ENCODE measurements at regions not wholly inside any gene's neighbourhood (a gene's known extent, or its start where the extent isn't known, plus 50 kb on each side); places are given as distances from the start of the nearest gene placed in this dataset.
"Not testable (repeated sequence)": the region's sequence is repeated elsewhere in the genome, so short reads cannot be mapped to it uniquely, and the experiment has no call there.

- no peak for DNase-seq
Measured at GRCh38 chr4:17232566-17233253, 279.2 kb downstream of the QDPR start.

DNA sequence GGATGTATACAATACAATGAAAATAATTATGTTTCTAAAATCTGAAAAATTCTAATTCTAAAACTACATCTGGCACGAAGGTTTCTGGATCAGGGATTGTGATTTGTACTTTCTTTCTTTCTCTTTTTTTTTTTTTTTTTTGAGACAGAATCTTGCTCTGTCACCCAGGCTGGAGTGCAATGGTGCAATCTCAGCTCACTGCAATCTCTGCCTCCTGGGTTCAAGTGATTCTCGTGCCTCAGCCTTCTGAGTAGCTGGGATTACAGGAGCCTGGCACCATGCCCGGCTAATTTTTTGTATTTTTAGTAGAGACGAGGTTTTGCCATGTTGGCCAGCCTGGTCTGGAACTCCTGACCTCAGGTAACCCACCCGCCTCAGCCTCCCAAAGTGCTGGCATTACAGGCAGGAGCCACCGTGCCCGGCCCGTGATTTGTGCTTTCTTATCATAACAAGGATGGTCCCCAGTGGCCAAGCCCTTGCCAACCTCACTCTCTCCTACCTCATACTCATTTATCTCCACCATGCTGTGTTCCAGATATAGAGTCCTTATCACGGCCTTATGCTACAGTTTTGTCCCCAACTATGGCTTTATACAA is 279.9 kb downstream of the QDPR start:
- not testable (repeated sequence) for DNase-seq

- no peak for DNase-seq
Measured at GRCh38 chr4:17230727-17231126, 281.2 kb downstream of the QDPR start.

DNA sequence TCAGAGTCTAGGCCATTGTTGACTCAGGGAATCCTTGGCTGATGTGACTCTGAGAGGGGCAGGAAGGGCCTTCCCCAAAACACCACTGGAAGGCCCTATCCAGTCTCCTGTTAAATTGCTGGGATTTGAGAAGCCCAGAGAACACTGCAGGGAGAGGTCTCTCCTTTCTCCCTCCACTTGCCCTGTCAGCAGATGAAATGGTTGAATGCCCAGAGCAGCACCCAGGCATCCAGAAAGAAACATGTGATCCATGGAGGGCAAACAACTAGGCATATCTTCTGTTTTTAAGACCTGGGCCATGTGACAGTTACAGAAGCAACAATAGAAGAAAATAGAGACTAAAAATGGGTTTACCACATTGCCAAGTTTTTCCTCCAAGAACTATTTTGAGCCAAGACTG is 291.1 kb downstream of the QDPR start:
- DNase-seq, result no peak

DNA sequence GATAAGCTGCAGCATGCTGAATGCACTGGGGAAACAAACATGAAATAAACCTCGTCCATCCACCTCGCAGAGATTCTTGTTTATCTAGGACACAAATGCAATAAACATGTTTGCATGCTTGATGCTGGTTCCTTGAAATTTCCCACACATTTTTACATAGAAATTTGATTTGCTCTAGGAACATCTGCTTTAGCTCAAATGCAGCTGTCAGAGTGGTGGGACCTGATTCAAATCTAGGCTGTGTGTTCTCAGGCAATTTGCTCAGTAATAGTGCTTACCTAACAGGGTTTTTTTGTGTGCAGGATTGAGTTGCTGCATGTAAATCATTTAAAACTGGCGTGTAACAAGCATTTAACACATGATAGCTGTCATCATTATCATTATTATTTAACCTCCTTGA is 293.1 kb downstream of the QDPR start:
- DNase-seq, result no peak

- DNase-seq, result peak in 1 of 2 experiments; percentile 55
Measured at GRCh38 chr4:17206829-17207801, 304.8 kb downstream of the QDPR start.

DNA sequence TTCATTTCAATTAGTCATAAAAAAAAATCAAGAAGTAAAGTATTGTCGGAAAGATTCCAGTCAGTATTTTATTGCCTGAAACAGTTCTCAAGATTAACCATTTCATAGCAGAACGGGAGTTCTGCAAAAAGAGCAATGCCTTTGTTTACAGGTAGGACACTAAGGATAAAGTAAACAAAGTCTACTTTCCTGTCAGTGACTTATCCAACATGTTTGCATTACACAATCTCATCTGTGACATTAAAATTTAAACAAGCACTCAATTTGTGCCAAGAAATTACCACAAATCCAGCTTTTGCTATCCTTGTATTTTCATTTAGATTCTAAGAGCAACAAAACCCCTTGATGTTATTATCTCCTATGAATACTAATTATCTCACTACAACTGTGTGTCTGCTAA is 306.5 kb upstream of the LDB2 start:
- no peak for DNase-seq

DNA sequence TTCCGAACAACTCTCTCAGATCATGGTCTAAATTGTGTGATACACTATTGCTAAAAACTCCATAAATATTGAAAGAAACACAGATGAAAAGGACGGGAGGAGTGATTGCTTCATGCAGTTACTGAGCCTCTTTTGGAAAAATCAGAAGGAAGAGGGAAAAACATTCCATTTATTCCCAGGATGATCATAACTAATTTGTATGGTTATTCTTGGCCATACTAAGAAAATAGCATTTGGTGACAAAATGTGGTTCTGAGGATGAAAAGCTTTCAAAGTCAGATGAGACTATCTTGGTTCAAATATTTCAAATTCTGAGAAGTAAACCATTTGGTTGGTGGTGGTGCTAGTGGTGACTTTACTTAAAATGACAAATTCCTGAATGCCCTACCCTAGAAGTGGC is 305.4 kb upstream of the LDB2 start:
- DNase-seq, result no peak

DNA sequence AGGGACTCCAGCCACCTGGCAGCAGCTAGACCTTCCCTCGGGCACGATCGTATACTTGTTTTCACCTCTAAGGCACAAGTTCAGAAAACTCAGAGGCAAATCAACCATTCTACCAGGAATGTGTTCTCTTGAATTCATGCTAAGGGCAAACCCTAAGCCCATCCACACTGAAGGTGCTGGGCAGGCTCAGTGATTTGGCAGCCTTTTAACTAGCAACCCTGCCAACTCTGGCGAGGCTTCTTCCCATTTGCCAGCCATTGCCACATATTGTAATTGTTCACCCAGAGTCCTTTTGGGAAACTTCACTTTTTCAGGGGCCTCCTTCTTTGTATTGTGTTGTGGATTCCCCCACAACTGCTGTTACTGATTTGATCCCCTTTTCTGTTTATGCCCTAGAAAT is 298.6 kb upstream of the LDB2 start:
- no peak for DNase-seq

DNA sequence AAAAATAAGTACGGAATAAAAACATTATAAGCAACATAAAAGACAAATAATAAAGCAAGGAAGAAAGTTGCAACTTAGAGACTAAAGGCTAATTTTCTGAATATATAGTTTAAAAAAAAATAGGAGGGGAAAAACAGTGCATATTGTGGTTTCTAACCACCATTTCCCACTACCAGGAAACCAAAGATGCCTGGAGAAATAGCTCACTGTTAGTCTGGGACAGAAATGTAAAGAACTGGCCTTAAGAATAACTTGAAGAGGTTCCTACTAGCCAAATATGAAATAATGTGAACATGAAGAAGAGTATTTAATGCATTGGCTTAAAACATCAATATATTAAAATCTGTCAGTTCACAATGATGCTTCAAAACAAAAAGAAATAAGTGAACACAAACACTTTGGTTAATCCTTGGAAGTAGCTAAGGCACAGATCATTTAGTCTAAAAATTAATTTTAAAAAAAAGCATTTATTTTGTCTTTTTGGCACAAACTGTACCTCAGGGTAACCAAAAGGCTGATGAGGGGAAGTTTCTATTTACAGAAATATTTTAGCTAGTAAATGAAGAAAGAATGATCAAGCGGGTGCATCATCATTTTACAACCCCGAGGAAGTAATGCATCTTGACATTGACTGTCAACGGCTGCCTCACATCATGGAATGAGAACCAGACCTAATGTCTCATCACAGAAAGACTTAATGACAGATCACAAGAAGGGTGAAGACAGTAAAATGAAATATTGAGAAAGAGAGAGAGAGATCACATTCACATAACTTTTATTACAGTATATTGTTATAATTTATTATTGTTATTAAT is 297.2 kb upstream of the LDB2 start:
- no peak for DNase-seq

- DNase-seq, result no peak
Measured at GRCh38 chr4:17194586-17194985, 296.1 kb upstream of the LDB2 start.

DNA sequence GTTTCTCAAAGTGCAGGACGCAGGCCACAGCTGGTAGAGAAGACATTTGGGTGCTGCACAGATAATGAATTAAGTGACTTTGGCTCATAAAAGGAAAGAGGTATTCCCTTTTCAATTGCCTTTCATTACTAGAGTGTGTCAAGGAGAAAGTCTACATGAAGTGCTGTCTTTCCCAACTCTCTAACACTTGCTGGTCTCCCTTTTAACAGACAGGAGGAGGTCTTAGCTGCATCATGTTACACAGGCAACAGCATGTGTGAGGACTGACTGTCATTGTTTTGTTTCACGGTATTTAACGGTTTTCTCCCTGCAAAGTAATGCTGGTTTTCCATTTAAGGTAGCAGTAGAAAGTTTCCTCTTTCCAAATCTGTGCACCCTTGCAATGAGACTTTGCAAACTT is 291.3 kb upstream of the LDB2 start:
- no peak for DNase-seq

DNA sequence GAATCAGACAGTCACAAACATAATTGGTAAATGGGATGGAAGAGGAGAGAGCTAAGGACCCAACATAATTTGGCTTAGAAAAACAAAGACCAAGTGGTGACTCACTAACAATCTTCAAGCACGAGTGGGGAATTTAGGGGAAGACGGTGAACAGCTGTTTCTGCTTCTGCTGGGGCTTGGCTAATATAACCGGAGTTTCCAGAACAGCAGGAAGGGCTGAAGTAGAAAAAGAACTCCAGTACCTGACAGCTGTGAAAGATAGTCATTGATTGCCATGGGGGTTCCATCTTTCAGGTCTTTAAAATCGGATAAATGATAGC is 290.9 kb upstream of the LDB2 start:
- DNase-seq, result no peak

- no peak for DNase-seq
Measured at GRCh38 chr4:17188547-17189400, 290.3 kb upstream of the LDB2 start.

GRCh38 chr4:17188125-17188524 is 289.7 kb upstream of the LDB2 start:
- DNase-seq, result no peak

- no peak for DNase-seq
Measured at GRCh38 chr4:17187003-17187402, 288.6 kb upstream of the LDB2 start.

GRCh38 chr4:17182888-17183287 is 284.4 kb upstream of the LDB2 start:
- no peak for DNase-seq

DNA sequence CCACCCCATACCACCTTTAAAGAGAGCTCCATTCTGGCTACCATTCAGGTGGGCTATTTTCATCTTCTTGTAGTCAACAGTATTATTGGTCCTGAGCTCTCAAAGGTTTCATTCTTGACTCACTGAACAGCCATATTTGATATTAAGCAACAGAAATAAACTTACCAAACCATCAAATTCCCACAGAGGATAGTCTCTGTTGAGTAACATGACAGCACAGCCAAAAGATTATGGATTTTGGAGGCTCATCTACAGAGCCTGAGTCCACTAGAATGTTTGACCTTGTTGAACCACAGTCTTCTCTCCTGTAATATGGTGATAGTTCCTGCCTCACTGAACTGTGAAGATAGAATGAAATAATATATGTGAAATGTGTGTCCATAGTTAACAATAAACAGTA is 276.3 kb upstream of the LDB2 start:
- DNase-seq, result no peak

GRCh38 chr4:17173300-17173699 is 274.9 kb upstream of the LDB2 start:
- DNase-seq, result no peak

DNA sequence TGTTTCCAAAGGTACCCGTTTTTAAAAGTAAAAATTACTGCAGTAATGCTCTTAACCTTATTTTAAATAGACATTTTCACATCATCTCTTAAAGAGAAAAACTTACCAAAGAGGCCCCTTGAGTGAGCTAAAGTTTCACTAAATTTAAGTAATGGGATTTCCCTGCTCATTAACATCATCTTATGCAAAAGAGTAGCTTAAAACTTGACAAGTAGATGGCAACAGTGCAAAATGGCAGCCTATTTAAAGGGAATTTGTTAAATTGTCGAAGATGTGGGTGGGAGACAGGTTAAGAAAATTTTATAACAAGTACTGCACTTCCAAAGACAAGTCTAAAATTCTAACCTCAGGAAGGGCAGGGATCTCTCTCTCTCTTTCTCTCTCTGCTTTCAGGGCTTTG is 271.7 kb upstream of the LDB2 start:
- DNase-seq, result no peak

DNA sequence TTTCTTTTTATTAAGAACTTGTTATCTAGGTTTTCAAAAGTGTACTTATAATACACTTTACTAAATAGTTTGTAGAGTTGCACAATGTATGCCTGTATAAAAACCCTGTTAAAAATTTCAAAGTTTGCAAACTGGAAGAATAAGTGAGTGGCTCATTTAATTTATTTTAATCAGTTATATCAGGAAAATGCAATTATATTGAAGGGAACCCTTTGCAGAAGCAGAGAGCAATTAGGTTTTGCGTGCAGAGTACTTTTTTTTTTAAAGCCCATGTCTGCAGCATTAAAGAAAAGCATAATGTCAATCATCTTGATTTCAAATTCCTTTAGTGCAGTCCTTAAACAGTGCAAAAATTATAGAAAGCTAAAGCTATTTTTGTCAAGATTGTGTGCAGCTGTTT is 271.3 kb upstream of the LDB2 start:
- no peak for DNase-seq

DNA sequence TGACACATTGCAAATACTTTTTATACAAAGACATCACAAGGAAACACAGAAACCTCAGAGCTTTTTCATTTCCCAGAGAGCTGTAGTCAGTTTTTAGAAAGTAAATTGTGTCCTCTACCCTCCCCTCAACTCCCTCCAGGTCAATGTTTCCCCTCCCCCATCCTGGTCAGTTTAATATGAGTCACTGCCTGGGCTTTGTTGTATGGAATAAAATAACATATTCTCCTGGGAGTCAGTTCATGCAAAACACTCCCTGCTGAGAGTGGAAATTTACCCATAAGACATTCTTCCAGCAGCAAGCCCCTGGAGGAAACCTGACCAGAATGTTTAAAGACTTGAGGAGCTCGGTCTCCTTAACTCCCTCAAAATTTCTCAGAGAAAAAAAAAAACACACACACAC is 270.1 kb upstream of the LDB2 start:
- peak in 1 of 2 experiments; percentile 12 for DNase-seq
